ENCODE measurements at regions not wholly inside any gene's neighbourhood (a gene's known extent, or its start where the extent isn't known, plus 50 kb on each side); places are given as distances from the start of the nearest gene placed in this dataset.

- Histone ChIP-seq H3K4me3 (no peak overlapping the region), H3K36me3 (no peaks in the 10 kb centered on the region), H3K27ac (no peak overlapping the region), H3K27me3 (no peaks in the 10 kb centered on the region), H3K4me1 (ENCODE audit: low read depth) (no peaks in the 10 kb centered on the region), H3K9me3 (ENCODE audit: low read depth) (no peaks in the 10 kb centered on the region)
- DNase-seq (ENCODE audit: low read depth in 1 of 2, low spot score in 1 of 2), result no peak
- TF ChIP-seq, protein P1, sequence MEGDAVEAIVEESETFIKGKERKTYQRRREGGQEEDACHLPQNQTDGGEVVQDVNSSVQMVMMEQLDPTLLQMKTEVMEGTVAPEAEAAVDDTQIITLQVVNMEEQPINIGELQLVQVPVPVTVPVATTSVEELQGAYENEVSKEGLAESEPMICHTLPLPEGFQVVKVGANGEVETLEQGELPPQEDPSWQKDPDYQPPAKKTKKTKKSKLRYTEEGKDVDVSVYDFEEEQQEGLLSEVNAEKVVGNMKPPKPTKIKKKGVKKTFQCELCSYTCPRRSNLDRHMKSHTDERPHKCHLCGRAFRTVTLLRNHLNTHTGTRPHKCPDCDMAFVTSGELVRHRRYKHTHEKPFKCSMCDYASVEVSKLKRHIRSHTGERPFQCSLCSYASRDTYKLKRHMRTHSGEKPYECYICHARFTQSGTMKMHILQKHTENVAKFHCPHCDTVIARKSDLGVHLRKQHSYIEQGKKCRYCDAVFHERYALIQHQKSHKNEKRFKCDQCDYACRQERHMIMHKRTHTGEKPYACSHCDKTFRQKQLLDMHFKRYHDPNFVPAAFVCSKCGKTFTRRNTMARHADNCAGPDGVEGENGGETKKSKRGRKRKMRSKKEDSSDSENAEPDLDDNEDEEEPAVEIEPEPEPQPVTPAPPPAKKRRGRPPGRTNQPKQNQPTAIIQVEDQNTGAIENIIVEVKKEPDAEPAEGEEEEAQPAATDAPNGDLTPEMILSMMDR (IDR thresholded peaks at IDR 0.05; ENCODE audit: low read depth, low read length), result no peak
Measured at GRCh38 chr4:106424426-106424825, 55.8 kb upstream of the GIMD1 start.

DNA sequence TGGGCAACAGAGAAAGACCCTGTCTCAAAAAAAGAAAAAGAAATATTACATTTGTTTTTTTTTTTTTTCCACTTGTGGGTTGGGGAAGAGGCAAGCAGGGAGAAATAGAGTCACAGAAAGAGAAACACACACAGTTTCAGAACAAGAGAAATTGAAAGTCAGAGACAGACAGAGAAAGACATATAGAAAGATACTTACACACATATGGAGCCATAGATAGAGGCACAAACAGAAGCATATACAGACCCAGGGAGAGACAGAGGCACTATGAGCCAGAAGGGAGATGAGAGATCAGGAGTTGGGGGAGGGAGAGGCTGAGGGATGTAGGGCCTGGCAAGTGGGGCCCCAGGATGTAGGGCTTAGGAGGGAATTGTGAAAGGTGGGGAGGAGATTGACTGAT is 55.2 kb upstream of the GIMD1 start:
- H3K4me3 ChIP-seq, result no peak overlapping the region
- H3K27me3 ChIP-seq, result no peaks in the 10 kb centered on the region
- TF ChIP-seq, protein P1 (IDR thresholded peaks at IDR 0.05; ENCODE audit: low read depth, low read length), result no peak
- H3K27ac ChIP-seq, result no peak overlapping the region
- H3K36me3 ChIP-seq, result no peaks in the 10 kb centered on the region
- H3K9me3 ChIP-seq (ENCODE audit: low read depth), result no peaks in the 10 kb centered on the region
- no peak for DNase-seq (ENCODE audit: low read depth in 1 of 2, low spot score in 1 of 2)
- H3K4me1 ChIP-seq (ENCODE audit: low read depth), result no peaks in the 10 kb centered on the region

- TF ChIP-seq, protein P1 (IDR thresholded peaks at IDR 0.05; ENCODE audit: low read depth, low read length), result no peak
- Histone ChIP-seq H3K9me3 (ENCODE audit: low read depth) (no peaks in the 10 kb centered on the region), H3K27ac (no peak overlapping the region), H3K4me1 (ENCODE audit: low read depth) (peaks cover 6% of the 10 kb centered on the region), H3K36me3 (no peaks in the 10 kb centered on the region), H3K4me3 (no peak overlapping the region), H3K27me3 (no peaks in the 10 kb centered on the region)
- DNase-seq (ENCODE audit: low read depth in 1 of 2, low spot score in 1 of 2), result no peak
Measured at GRCh38 chr4:106422766-106423165, 54.2 kb upstream of the GIMD1 start.

GRCh38 chr4:106421441-106422296 is 53.1 kb upstream of the GIMD1 start:
- H3K4me1 ChIP-seq (ENCODE audit: low read depth), result peaks cover 6% of the 10 kb centered on the region
- no peaks in the 10 kb centered on the region for H3K27me3 ChIP-seq
- no peaks in the 10 kb centered on the region for H3K36me3 ChIP-seq
- peak; percentile 1 to 3 for DNase-seq (ENCODE audit: low read depth in 1 of 2, low spot score in 1 of 2)
- H3K9me3 ChIP-seq (ENCODE audit: low read depth), result no peaks in the 10 kb centered on the region
- TF ChIP-seq, protein P1 (IDR thresholded peaks at IDR 0.05; ENCODE audit: low read depth, low read length), result no peak
- H3K27ac ChIP-seq, result no peak overlapping the region
- no peak overlapping the region for H3K4me3 ChIP-seq

DNA sequence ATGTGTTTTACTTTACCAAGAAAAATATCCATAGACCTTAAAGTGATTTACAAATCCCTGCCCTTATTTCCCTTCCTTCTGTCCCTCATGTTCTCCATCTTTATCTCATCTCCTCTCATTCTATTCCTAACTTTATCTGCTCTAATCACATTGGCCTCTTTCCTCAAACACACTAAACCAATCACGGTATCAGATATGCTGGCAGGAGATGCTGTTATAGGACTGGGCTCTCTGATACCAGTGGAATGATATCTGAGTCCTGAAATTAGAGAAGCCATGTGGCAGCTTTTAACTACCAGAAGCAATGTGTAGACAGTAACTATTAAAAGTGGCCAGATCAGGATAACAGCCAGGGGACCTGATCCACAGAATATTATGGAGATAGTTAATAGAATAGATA is 49.9 kb upstream of the GIMD1 start:
- Histone ChIP-seq H3K36me3 (no peaks in the 10 kb centered on the region), H3K9me3 (ENCODE audit: low read depth) (no peaks in the 10 kb centered on the region), H3K27me3 (no peaks in the 10 kb centered on the region), H3K27ac (peak overlapping the region; percentile 17), H3K4me3 (no peak overlapping the region), H3K4me1 (ENCODE audit: low read depth) (peaks cover 6% of the 10 kb centered on the region)
- TF ChIP-seq, protein P1 (IDR thresholded peaks at IDR 0.05; ENCODE audit: low read depth, low read length), result no peak
- DNase-seq (ENCODE audit: low read depth in 1 of 2, low spot score in 1 of 2), result no peak

Data from cardiac muscle cell (in vitro differentiated cells and primary cell).